Amniotic stem cell (primary cell): ENCODE measurements at regions not wholly inside any gene's neighbourhood (a gene's known extent, or its start where the extent isn't known, plus 50 kb on each side); places are given as distances from the start of the nearest gene placed in this dataset.

ENCODE experiments used
- DNase-seq: peaks from one replicate; lab custom pipeline; 2025; lab: John Stamatoyannopoulos, UW

GRCh38 chr13:99821741-99822140 is 149.8 kb downstream of the ZIC5 start:
- DNase-seq = no peak

DNA sequence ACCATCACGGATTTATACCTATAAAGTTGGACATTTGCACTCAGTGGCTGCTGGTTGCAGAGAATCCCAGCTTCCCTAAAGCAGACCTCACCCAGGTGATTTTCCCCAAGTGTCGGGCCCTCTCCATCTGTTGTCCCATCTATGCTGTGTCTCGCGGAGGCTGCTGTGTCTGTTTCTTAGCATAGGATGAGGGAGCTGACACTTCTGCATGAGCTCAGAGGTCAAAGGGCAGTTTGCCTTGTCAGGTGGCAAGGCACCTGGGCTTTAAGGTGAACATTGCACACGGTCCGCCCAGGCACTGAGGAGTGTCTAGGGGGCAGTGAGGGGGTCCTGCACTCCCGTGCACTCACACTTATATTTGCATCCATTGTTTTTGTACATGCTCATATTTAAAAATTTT is 151.6 kb downstream of the ZIC5 start:
- DNase-seq = no peak

DNA sequence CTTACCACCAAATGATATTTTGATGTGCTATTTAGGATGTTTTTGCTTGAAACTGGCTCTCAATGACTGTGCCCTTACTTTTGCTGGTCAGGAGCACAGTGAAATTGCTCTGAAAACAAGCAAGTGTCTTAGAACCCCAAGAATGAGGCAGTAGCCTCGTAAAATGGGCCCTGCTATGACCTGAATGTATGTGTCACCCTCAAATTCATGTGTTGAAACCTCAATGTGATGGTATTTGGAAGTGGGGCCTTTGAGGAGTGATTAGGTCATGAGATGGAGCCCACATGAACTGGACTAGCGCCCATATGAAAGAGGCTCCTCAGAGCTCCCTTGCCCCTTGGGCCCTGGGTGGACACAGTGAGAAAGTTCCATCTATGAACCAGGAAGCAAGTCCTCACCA is 155.2 kb downstream of the ZIC5 start:
- DNase-seq = no peak

DNA sequence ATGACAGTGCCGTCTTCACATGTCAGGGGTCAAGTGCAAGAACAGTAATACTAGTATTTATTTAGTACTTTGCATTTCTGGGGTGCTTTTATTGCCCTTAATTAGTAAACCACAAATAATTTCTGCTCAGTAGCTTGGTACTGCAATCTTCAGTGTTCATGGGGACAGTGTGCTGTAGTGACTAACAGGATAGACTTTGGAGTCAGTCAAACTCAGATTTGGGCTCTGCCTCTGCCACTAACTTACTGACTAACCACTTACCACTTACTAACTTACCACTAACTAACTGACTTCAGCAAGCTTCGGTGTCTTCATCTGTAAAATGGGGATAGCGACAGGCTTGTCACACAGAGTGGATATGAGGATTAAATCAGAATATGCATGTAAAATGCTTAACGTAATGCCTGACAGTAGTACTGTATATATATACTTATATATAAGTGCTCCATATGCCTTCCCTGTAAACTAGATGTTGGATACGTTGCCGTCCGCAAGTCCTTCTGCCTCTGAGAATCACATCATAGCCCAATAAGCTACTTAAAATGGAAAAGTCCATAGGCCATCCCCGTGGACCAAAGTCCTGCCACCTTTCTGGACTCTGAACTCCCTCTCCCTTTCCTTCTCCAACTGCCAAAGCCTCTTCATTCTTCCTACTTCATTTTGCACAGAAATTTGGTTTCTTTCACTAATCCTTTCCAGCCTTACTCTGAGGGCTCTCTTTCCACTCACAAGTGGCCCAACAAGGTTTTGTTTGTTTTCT is 158.1 kb downstream of the ZIC5 start:
- DNase-seq = no peak

DNA sequence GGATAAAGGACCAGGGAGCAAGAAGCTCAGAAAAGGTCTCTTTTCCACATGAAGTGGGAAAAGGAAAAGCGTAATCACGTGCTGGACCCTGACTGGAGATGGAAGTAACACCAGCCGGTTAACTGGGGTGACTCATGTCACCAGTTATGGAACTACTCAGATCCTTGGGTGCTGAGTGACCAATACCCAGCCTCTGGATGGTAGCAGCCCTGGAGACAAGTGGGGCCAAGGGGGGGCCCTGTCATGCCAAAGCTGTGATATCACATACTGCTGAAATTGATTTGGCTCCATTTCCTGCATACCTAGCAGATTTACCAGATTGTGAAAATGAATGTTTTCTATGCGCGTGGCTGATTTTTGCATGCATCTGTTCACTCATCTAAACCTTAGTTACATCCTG is 158.9 kb downstream of the ZIC5 start:
- DNase-seq = peak; percentile 34

DNA sequence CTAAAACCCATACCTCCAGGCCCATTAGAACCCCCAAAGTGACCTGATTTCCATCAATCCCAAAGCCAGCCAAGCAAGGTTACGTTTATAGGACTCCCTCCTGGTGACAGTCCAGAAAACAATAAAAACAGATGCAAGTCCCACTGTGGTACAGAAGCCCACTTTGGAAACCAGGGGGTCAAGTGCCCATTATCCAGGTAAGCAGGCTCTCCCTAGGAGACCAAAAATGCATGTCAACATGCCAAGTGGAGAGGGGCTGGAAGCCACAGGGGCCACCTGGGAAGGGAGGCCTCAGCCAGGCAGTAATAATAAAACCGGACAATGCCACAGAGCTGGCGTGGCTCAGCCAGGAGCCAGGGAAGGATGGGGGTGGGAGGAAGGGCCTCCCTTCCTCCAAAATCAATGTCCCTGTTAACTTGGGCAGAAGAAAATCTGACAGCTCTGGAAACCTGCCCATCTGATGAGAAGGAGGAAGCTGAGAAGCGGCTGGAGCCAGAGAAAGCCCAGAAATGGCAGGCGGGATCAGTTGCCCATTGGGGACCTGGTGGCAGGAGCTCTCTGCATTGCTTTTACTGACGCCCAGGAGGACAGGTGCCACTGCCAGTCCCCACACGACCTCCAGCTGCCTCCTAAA is 160.4 kb downstream of the ZIC5 start:
- DNase-seq = no peak

- no peak for DNase-seq
Measured at GRCh38 chr13:99809926-99810325, 161.6 kb downstream of the ZIC5 start.

- no peak for DNase-seq
Measured at GRCh38 chr13:99809496-99809895, 162.1 kb downstream of the ZIC5 start.

- DNase-seq = no peak
Measured at GRCh38 chr13:99808786-99809185, 162.8 kb downstream of the ZIC5 start.

GRCh38 chr13:99806671-99807070 is 164.9 kb downstream of the ZIC5 start:
- no peak for DNase-seq

- DNase-seq = no peak
Measured at GRCh38 chr13:99805361-99805760, 166.2 kb downstream of the ZIC5 start.

- no peak for DNase-seq
Measured at GRCh38 chr13:99803141-99803540, 168.4 kb downstream of the ZIC5 start.

DNA sequence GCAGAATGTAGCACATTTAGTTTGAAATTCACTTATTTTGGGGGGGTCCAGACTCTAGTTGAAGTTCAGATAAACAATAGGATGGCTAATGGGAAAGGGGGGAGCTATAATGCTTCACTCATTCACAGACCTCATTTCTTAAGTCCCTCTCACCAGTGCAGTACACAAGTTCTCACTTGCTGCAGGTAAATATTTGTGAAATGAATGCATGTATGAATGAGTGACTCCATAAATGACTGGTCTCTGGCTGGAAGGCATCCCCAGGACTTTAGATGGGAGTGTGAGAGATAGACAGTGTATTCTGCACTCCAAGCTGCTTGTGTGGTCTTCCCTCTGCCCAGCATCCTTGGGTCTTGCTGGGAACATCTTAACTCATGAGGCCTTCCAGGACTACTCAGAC is 169.2 kb downstream of the ZIC5 start:
- no peak for DNase-seq

DNA sequence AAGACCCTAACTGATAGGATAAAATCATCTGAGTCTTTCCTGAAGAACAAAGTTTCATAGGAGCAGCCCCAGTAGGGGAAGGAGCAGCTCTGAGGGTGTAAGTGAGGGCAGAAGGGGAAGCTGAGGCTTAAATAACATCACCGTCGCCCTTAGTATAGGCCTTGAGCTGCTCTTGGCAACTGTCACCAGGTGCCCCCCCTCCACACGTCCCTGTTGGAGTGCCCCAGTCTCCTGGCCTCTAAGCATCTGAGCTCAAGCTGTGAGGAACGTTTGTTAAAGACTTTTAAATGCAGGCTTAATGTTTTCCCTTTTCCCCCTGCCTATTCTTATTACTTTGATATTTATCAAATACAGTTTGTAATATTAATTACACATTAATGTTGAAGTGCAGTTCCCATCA is 170.6 kb downstream of the ZIC5 start:
- DNase-seq = no peak

DNA sequence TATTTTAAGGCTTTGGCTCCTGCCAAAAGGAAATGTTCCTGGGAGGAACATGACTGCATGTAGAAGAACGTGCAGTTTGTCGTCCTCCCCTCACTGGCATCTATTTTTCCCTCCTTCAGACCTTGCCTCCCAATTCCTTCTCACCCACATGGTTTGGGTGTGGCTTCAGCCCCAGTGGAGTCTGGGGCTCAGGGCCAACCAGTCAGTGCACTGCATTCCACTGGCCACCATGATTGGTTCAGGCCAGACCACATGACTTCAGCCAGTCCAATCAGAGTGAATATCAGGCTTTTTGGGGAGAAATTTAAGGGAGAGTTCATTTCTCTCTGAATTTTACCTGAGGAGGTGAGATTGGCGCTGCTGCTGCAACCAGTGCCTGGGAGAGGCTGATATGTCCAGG is 171.6 kb downstream of the ZIC5 start:
- DNase-seq = no peak

GRCh38 chr13:99798756-99799155 is 172.8 kb downstream of the ZIC5 start:
- DNase-seq = no peak

DNA sequence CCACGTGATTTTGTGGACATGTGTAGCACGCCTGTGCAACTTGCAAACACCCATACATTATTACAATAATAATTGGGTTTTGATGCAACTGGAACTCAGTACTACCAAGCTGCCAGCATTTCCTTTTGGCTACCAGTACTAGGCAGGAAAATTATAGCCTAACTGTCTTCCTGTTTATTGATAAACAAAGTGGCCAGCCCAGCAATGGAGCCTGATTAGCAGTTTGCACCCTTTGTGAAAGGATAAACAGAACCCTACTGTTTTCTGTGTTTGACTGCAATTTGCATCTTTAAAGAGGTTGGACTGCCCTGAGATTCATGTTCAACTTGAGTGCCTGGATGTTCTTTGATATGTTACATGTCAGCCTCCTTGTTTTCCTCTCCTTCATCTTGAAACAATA is 173.9 kb downstream of the ZIC5 start:
- DNase-seq = no peak

GRCh38 chr13:99796175-99796819 is 175.3 kb downstream of the ZIC5 start:
- peak; percentile 3 for DNase-seq

DNA sequence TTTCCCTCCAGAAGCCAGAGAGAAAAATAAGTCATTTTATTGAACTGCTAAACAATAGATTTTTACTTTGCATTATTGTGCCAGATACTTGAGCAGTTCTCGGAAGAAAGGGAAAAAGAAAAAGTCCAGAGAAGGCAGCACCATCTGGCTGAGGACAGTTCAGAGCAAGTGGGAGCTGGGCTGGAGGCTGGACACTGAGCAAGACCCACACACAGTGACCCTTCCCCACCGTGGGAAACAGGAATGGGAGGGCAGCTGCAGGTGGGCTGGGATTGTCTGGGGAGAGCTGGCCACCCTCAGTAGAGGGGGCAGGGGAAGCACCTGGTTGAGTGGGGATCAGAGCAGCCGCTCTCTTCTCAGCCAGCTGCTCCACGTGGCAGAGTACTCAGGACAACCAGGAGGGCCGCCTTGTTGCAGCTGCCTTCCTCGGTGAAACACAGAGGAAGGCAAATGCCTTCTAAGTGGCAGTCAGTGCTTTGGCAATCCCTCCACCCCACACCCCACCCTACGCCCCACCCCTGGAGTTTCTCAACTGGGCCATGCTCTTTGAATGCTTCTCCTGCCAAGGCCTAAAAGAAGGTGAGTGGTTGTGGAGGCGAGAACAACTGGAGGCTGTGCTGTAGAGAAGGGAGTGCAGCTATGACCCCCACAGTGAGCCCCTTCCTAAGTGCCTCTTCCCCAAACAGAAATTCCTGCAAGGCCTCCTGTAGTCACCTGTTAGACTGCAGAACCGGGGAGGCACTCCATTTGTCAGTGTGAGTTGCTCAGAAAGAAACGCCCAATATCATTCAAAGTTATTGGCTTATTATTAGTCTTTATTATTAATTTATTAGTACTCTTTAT is 179.3 kb downstream of the ZIC5 start:
- no peak for DNase-seq

DNA sequence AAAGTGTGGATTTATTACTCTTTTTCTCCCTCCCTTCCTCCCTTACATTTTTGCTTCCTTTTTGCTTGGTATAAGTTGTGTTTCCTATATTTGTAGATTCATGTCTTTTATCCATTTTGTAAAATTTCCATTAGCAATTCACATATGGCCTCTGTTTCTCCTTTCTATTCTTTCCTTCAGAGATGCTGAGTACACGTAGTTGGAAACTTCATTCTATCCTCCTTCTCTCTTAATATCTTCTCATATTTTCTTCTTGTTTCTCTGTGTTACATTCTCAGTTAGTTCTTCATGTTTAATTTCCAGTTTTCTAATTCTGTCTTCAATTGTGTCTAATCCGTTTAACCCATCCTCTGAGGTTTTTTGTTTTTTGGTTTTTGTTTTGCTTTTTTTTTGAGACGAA is 188.9 kb downstream of the ZIC5 start:
- DNase-seq = no peak

DNA sequence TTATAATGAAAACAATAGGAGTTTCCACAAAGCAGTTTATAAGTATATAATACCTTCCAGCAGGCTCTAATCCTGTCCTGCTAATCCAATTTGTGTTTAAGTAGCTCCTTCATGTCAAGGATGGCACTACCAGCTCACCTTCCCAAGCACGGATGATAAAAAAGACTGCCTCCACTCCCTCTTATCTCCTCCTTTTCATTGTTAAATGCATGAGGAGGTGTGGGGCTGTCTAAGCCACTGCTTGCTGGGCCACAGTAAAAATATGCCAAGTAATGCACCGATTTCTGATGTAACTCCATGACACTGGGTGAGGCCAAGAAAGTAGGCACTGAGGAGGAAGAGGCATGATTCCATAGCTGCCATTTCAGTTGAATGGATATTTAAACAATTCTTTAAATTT is 193.1 kb downstream of the ZIC5 start:
- no peak for DNase-seq

DNA sequence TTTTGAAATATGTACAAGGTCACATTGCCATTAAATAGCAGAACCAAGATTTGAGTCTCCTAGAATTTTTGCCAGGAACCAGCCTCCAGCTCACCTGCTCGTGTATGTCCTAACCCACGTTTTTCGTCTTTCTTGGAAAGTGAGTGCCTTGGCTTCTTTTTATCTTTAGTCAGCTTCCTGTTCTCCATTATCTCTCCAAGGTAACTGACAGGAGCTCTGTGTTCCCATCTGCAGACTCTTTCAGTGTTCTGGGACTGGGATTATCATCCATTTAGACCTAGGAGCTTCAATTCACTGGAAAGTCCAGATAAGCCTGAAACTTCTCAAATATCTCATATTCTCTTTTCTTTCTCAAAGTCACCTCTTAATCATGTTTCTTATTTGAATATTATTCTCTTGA is 193.7 kb downstream of the ZIC5 start:
- no peak for DNase-seq

- DNase-seq = no peak
Measured at GRCh38 chr13:99774644-99775043, 196.9 kb downstream of the ZIC5 start.
